NT2/D1 (cell line): ENCODE measurements at regions not wholly inside any gene's neighbourhood (a gene's known extent, or its start where the extent isn't known, plus 50 kb on each side); places are given as distances from the start of the nearest gene placed in this dataset.

Experiments used
- DNase-seq: peaks from one replicate; pipeline ENCODE4 v3.0.0-alpha.2; 2011; ENCODE audit warnings: low read depth, low spot score
- H3K27me3 ChIP-seq: 2 replicates; pipeline ENCODE4 v1.6.0; 2011; ENCODE audit warnings: mild to moderate bottlenecking; ENCODE audit not compliant: insufficient read length, insufficient read depth
- H3K36me3 ChIP-seq: 2 replicates; pipeline ENCODE4 v1.6.1; 2011; ENCODE audit warnings: mild to moderate bottlenecking, low read length, mixed read lengths; ENCODE audit not compliant: insufficient read depth, insufficient read length
- H3K4me1 ChIP-seq: 2 replicates; pipeline ENCODE4 v1.5.1; 2011; ENCODE audit not compliant: insufficient read depth, insufficient read length
- H3K4me3 ChIP-seq: 2 replicates; pipeline ENCODE4 v1.5.1; 2011; ENCODE audit warnings: low read depth; ENCODE audit not compliant: insufficient read length
- H3K9ac ChIP-seq: 2 replicates; pipeline ENCODE4 v1.6.0; 2011; ENCODE audit warnings: low read depth; ENCODE audit not compliant: insufficient read length
- H3K9me3 ChIP-seq: 2 replicates; pipeline ENCODE4 v1.5.1; 2011; ENCODE audit warnings: mild to moderate bottlenecking, low read length; ENCODE audit not compliant: insufficient read depth
- SUZ12 ChIP-seq: IDR thresholded peaks from 2 replicates; pipeline ENCODE4 v1.6.1; 2011; ENCODE audit not compliant: insufficient read length, insufficient read depth; ENCODE audit errors: extremely low read depth
- YY1 ChIP-seq: IDR thresholded peaks from 2 replicates; pipeline ENCODE4 v1.6.1; 2011; ENCODE audit not compliant: insufficient read length, insufficient read depth
- ZNF274 ChIP-seq: IDR thresholded peaks from 2 replicates; pipeline ENCODE4 v1.6.1; 2011; ENCODE audit warnings: mild to moderate bottlenecking, low read depth, low read length

GRCh38 chr3:79886204-79886603, 118.4 kb upstream of the ROBO1 start:
- TF ChIP-seq YY1 = no peak
- TF ChIP-seq SUZ12 = no peak
- no peak for TF ChIP-seq ZNF274

GRCh38 chr3:79885407-79885806, 117.6 kb upstream of the ROBO1 start:
- TF ChIP-seq YY1 (no peak), ZNF274 (no peak), SUZ12 (no peak)
- Histone ChIP-seq H3K9ac (no peak overlapping the region), H3K4me3 (no peak overlapping the region), H3K36me3 (no peaks in the 10 kb centered on the region), H3K4me1 (no peaks in the 10 kb centered on the region), H3K27me3 (no peaks in the 10 kb centered on the region), H3K9me3 (no peaks in the 10 kb centered on the region)
- DNase-seq = no peak

More at GRCh38 chr3:79886204-79886603, 118.4 kb upstream of the ROBO1 start:
- Histone ChIP-seq H3K4me1 (no peaks in the 10 kb centered on the region), H3K9me3 (no peaks in the 10 kb centered on the region), H3K27me3 (no peaks in the 10 kb centered on the region), H3K9ac (no peak overlapping the region), H3K36me3 (no peaks in the 10 kb centered on the region), H3K4me3 (no peak overlapping the region)
- DNase-seq = no peak

- Histone ChIP-seq H3K9me3 (no peaks in the 10 kb centered on the region), H3K4me3 (no peak overlapping the region), H3K27me3 (no peaks in the 10 kb centered on the region), H3K36me3 (no peaks in the 10 kb centered on the region), H3K9ac (no peak overlapping the region), H3K4me1 (no peaks in the 10 kb centered on the region)
- no peak for DNase-seq
- TF ChIP-seq SUZ12 (no peak), YY1 (no peak), ZNF274 (no peak)
Observed at GRCh38 chr3:79884354-79884753, 116.6 kb upstream of the ROBO1 start.

GRCh38 chr3:79881431-79881830, 113.6 kb upstream of the ROBO1 start:
- TF ChIP-seq SUZ12 (no peak), YY1 (no peak), ZNF274 (no peak)
- Histone ChIP-seq H3K9me3 (peaks cover 8% of the 10 kb centered on the region; the same call in 1 of the 2 replicates), H3K4me3 (no peak overlapping the region), H3K36me3 (no peaks in the 10 kb centered on the region), H3K9ac (no peak overlapping the region), H3K4me1 (no peaks in the 10 kb centered on the region), H3K27me3 (no peaks in the 10 kb centered on the region)
- no peak for DNase-seq

- TF ChIP-seq ZNF274 = no peak
- no peak for TF ChIP-seq YY1
- no peak for TF ChIP-seq SUZ12
- Histone ChIP-seq H3K4me1 (no peaks in the 10 kb centered on the region), H3K9me3 (peaks cover 8% of the 10 kb centered on the region; the same call in 1 of the 2 replicates), H3K9ac (no peak overlapping the region), H3K4me3 (no peak overlapping the region), H3K27me3 (no peaks in the 10 kb centered on the region), H3K36me3 (no peaks in the 10 kb centered on the region)
- no peak for DNase-seq
Observed at GRCh38 chr3:79878708-79879107, 110.9 kb upstream of the ROBO1 start.

- TF ChIP-seq SUZ12 (no peak), YY1 (no peak), ZNF274 (no peak)
- Histone ChIP-seq H3K9me3 (peaks cover 8% of the 10 kb centered on the region; the same call in 1 of the 2 replicates), H3K27me3 (no peaks in the 10 kb centered on the region), H3K36me3 (no peaks in the 10 kb centered on the region), H3K4me3 (no peak overlapping the region), H3K9ac (no peak overlapping the region), H3K4me1 (no peaks in the 10 kb centered on the region)
- no peak for DNase-seq
Observed at GRCh38 chr3:79874646-79875045, 106.8 kb upstream of the ROBO1 start.

GRCh38 chr3:79872483-79872882, 104.7 kb upstream of the ROBO1 start:
- DNase-seq = no peak
- Histone ChIP-seq H3K9me3 (no peaks in the 10 kb centered on the region), H3K4me3 (no peak overlapping the region), H3K36me3 (no peaks in the 10 kb centered on the region), H3K9ac (no peak overlapping the region), H3K27me3 (no peaks in the 10 kb centered on the region), H3K4me1 (no peaks in the 10 kb centered on the region)
- TF ChIP-seq YY1 (no peak), SUZ12 (no peak), ZNF274 (no peak)
